Endothelial cell of umbilical vein (primary cell): ENCODE measurements at regions not wholly inside any gene's neighbourhood (a gene's known extent, or its start where the extent isn't known, plus 50 kb on each side); places are given as distances from the start of the nearest gene placed in this dataset.

ENCODE experiments used
- BruUV-seq: library from RNA; stranded (reverse); fragments of 400-500 nt; replicated peaks from 2 replicates; lab custom pipeline; 2021; lab: Mats Ljungman, UMichigan
- CTCF ChIA-PET: fragments of 300-600, 350-600 bp; sonication (Branson Sonifier 250); formaldehyde crosslinking; loops from one replicate; lab custom pipeline; 2021; ENCODE audit warnings: antibody characterized with exemption, inconsistent platforms; lab: Charles Lee
- POLR2A ChIA-PET: fragments of 300-600, 350-600 bp; sonication (Branson Sonifier 250); formaldehyde crosslinking; loops from one replicate; lab custom pipeline; 2021; ENCODE audit warnings: antibody characterized with exemption, inconsistent platforms; lab: Charles Lee
- DNase-seq: peaks from one replicate; pipeline ENCODE4 v3.0.0-alpha.2; 2011; ENCODE audit warnings: low read depth, low spot score
- FAIRE-seq: peaks from 2 replicates; lab custom pipeline; 2011; peaks lifted over from hg19 to GRCh38; lab: Jason Lieb, UNC
- H2AFZ ChIP-seq: 2 replicates; pipeline ENCODE4 v1.6.0; 2012; ENCODE audit warnings: low read depth, low read length, control low read depth, inconsistent platforms
- H3K27ac ChIP-seq: 2 replicates; pipeline ENCODE4 v1.5.1; 2011; ENCODE audit warnings: low read depth, mild to moderate bottlenecking, control low read depth, low read length, moderate library complexity; ENCODE audit not compliant: insufficient read depth
- H3K27me3 ChIP-seq, 2 experiments: 2 replicates each; pipeline versions ENCODE4 v1.6.0 to v1.6.1; 2011; ENCODE audit warnings: low read length in 2 of 2, mixed read lengths in 1 of 2; ENCODE audit not compliant: control insufficient read depth in 2 of 2, insufficient read depth in 2 of 2
- H3K36me3 ChIP-seq, 2 experiments: 2 replicates in 1 of 2; 3 replicates in 1 of 2; pipeline ENCODE4 v1.5.1; 2011; ENCODE audit warnings: low read length in 2 of 2, mild to moderate bottlenecking in 1 of 2, moderate library complexity in 1 of 2; ENCODE audit not compliant: control insufficient read depth in 2 of 2, insufficient read depth in 2 of 2; ENCODE audit errors: extremely low read depth in 1 of 2
- H3K4me1 ChIP-seq: 3 replicates; pipeline ENCODE4 v1.5.1; 2011; ENCODE audit warnings: mild to moderate bottlenecking, low read length; ENCODE audit not compliant: control insufficient read depth, insufficient read depth; ENCODE audit errors: extremely low read depth
- H3K4me2 ChIP-seq: 2 replicates; pipeline ENCODE4 v1.6.1; 2011; ENCODE audit warnings: low read length, control low read depth, mixed read lengths; ENCODE audit not compliant: insufficient read depth
- H3K4me3 ChIP-seq, 3 experiments: fragments of 200-600 bp in 1 of 3; sonication (generic), shearing (Covaris generic) in 1 of 3; replicated peaks in 1 of 3; 2 replicates each; pipeline ENCODE4 v1.5.1; 2011 to 2016; ENCODE audit warnings: control low read depth in 3 of 3, low read length in 3 of 3, mild to moderate bottlenecking in 2 of 3, inconsistent platforms in 1 of 3, low read depth in 1 of 3, moderate library complexity in 1 of 3; ENCODE audit not compliant: insufficient read depth in 1 of 3
- H3K79me2 ChIP-seq: 2 replicates; pipeline ENCODE4 v1.6.0; 2012; ENCODE audit warnings: low read length, inconsistent platforms; ENCODE audit not compliant: control insufficient read depth, insufficient read depth
- H3K9ac ChIP-seq: replicated peaks from 2 replicates; pipeline ENCODE3; 2011; ENCODE audit warnings: low read length, control low read depth; ENCODE audit not compliant: insufficient read depth; ENCODE audit errors: extremely low read depth
- H3K9me1 ChIP-seq: replicated peaks from 3 replicates; pipeline ENCODE4 v1.6.0; 2011; ENCODE audit warnings: mild to moderate bottlenecking, low read length; ENCODE audit not compliant: control insufficient read depth, insufficient read depth; ENCODE audit errors: extremely low read depth
- H3K9me3 ChIP-seq: replicated peaks from 2 replicates; pipeline ENCODE4 v1.5.1; 2012; ENCODE audit warnings: low read length, inconsistent platforms; ENCODE audit not compliant: control insufficient read depth, insufficient read depth
- H4K20me1 ChIP-seq: replicated peaks from 2 replicates; pipeline ENCODE3; 2011; ENCODE audit warnings: mild to moderate bottlenecking, low read length; ENCODE audit not compliant: control insufficient read depth, insufficient read depth; ENCODE audit errors: extremely low read depth
- EZH2 ChIP-seq: IDR thresholded peaks from 2 replicates; pipeline ENCODE4 v1.6.1; 2012; ENCODE audit warnings: borderline replicate concordance, low read depth, mild to moderate bottlenecking, moderate library complexity, low read length, inconsistent platforms; ENCODE audit not compliant: severe bottlenecking
- FOS ChIP-seq: IDR thresholded peaks from 2 replicates; pipeline ENCODE4 v1.6.1; 2011; ENCODE audit warnings: mild to moderate bottlenecking, low read length, moderate library complexity, borderline replicate concordance; ENCODE audit not compliant: insufficient read depth
- GATA2 ChIP-seq: IDR thresholded peaks from 2 replicates; pipeline ENCODE4 v1.7.0; 2011; ENCODE audit warnings: low read depth, mild to moderate bottlenecking, moderate library complexity, mixed read lengths, low read length; ENCODE audit not compliant: insufficient read length, insufficient read depth
- JUN ChIP-seq: IDR thresholded peaks from 2 replicates; pipeline ENCODE4 v1.6.1; 2011; ENCODE audit warnings: borderline replicate concordance, low read depth; ENCODE audit not compliant: insufficient read length, insufficient read depth
- MYC ChIP-seq: IDR thresholded peaks from one replicate; pipeline ENCODE4 v1.6.1; 2011; ENCODE audit warnings: mild to moderate bottlenecking, low read depth, low read length
- POLR2A ChIP-seq: IDR thresholded peaks from 2 replicates; pipeline ENCODE4 v1.6.1; 2012; ENCODE audit warnings: low read depth, mild to moderate bottlenecking, control low read depth, low read length
- POLR2AphosphoS5 ChIP-seq: IDR thresholded peaks from 2 replicates; pipeline ENCODE4 v1.6.1; 2012; ENCODE audit warnings: low read depth, mild to moderate bottlenecking, control low read depth, low read length, moderate library complexity; ENCODE audit not compliant: insufficient read depth
- dilution Hi-C: fragments of 300-500 bp; cut with MboI; formaldehyde crosslinking; loops from one replicate; pipeline ENCODE4 v1.15.0; 2019; ENCODE audit warnings: low sequenced_read_pairs; ENCODE audit not compliant: extremely low pct_ligation_motif_present
- intact Hi-C: fragments of 100-400 bp; cut with micrococcal nuclease; formaldehyde crosslinking; loops from one replicate; pipeline ENCODE4 v1.10.0; 2022
- TF ChIP-seq, protein P1 (sequence below), 2 donors: IDR thresholded peaks; 1 replicate in 1 of 2; 2 replicates in 1 of 2; pipeline ENCODE4 v1.5.1; 2011; ENCODE audit warnings: low read length in 2 of 2, mild to moderate bottlenecking in 2 of 2, moderate library complexity in 2 of 2, control low read depth in 1 of 2, inconsistent platforms in 1 of 2, low read depth in 1 of 2; ENCODE audit not compliant: insufficient read depth in 1 of 2; ENCODE audit errors: extremely low read depth in 1 of 2
- TF ChIP-seq, protein P2 (sequence below): IDR thresholded peaks from 2 replicates; pipeline ENCODE4 v1.6.1; 2011; ENCODE audit not compliant: insufficient read depth, insufficient read length

DNA sequence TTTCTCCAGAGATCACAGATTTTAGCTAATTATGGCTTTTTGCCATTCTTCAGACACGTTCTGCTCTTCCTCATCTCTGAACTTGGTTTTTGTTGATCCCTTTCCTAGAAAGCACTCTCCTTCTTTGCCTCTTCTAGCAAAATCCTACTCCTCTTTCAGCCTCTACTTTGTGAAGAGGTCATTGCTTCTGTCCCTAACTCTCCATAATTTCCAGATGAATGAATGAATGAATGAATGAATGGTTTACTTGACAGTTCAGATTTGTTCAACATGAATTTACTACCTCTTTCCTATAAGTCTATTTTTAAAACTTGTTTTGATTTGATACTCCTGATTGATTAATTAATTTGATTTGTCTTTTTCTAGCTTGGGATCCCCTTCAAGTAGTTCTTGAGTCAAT lies 94.0 kb upstream of the IFNGR1 start:
- Histone ChIP-seq H4K20me1 (no peaks in the 10 kb centered on the region), H3K4me1 (peaks cover 4% of the 10 kb centered on the region)

More for the DNA sequence above, 94.0 kb upstream of the IFNGR1 start:
- Histone ChIP-seq H3K9me3 (no peaks in the 10 kb centered on the region), H3K27me3 (peaks cover 0 to 12% of the 10 kb centered on the region in 2 experiments), H3K4me2 (no peak overlapping the region), H3K9me1 (no peaks in the 10 kb centered on the region), H3K9ac (no peak overlapping the region), H3K36me3 (no peaks in the 10 kb centered on the region), H2AFZ (no peak overlapping the region), H3K79me2 (no peaks in the 10 kb centered on the region), H3K27ac (no peak overlapping the region), H3K4me3 (no peak overlapping the region)
- POLR2A ChIA-PET, result interaction anchor here (1.3 kb wide), 1 partner anchor 42 kb away, joined by 3 read pairs; no protein-coding TSS in a partner anchor
- no TSS peak for BruUV-seq
- dilution Hi-C loops (no loop called here), intact Hi-C loops (loop anchor here (5.0 kb wide), 1 partner anchor 96 kb away; the partner anchor contains the start of gene IFNGR1)
- TF ChIP-seq POLR2A (no peak), POLR2AphosphoS5 (no peak), EZH2 (no peak), FOS (no peak), MYC (no peak), GATA2 (no peak), JUN (no peak)
- TF ChIP-seq, protein P1, sequence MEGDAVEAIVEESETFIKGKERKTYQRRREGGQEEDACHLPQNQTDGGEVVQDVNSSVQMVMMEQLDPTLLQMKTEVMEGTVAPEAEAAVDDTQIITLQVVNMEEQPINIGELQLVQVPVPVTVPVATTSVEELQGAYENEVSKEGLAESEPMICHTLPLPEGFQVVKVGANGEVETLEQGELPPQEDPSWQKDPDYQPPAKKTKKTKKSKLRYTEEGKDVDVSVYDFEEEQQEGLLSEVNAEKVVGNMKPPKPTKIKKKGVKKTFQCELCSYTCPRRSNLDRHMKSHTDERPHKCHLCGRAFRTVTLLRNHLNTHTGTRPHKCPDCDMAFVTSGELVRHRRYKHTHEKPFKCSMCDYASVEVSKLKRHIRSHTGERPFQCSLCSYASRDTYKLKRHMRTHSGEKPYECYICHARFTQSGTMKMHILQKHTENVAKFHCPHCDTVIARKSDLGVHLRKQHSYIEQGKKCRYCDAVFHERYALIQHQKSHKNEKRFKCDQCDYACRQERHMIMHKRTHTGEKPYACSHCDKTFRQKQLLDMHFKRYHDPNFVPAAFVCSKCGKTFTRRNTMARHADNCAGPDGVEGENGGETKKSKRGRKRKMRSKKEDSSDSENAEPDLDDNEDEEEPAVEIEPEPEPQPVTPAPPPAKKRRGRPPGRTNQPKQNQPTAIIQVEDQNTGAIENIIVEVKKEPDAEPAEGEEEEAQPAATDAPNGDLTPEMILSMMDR (IDR thresholded peaks at IDR 0.05; ENCODE audit: extremely low read depth in 1 of 2, insufficient read depth in 1 of 2, low read depth in 1 of 2, low read length in 2 of 2), result no peak
- TF ChIP-seq, protein P2, sequence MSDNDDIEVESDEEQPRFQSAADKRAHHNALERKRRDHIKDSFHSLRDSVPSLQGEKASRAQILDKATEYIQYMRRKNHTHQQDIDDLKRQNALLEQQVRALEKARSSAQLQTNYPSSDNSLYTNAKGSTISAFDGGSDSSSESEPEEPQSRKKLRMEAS, result no peak
- FAIRE-seq (no peak), DNase-seq (no peak)
- CTCF ChIA-PET, result interaction anchor here (0.6 to 4.0 kb wide), 13 partner anchors 12 to 524 kb away, joined by 3 to 141 read pairs (median 19); no protein-coding TSS in a partner anchor
